GM18873 (cell line): ENCODE measurements at regions not wholly inside any gene's neighbourhood (a gene's known extent, or its start where the extent isn't known, plus 50 kb on each side); places are given as distances from the start of the nearest gene placed in this dataset.

Experiments
- ATAC-seq: cut with Tn5 transposase; IDR thresholded peaks from one replicate; pipeline ENCODE4 v1.9.1; 2021; ENCODE audit warnings: mild to moderate bottlenecking, moderate library complexity, moderate number of reproducible peaks; ENCODE audit not compliant: unreplicated experiment, low FRiP score

- ATAC-seq, result no peak
Measured at GRCh38 chr21:15506086-15506485, 223.7 kb upstream of the USP25 start.

GRCh38 chr21:15508554-15508953 is 221.2 kb upstream of the USP25 start:
- ATAC-seq, result no peak

GRCh38 chr21:15514073-15514946 is 215.5 kb upstream of the USP25 start:
- ATAC-seq, result peak; percentile 98

- no peak for ATAC-seq
Measured at GRCh38 chr21:15515908-15516307, 213.9 kb upstream of the USP25 start.

- no peak for ATAC-seq
Measured at GRCh38 chr21:15517394-15517793, 212.4 kb upstream of the USP25 start.

- no peak for ATAC-seq
Measured at GRCh38 chr21:15520811-15521643, 208.8 kb upstream of the USP25 start.

- no peak for ATAC-seq
Measured at GRCh38 chr21:15521644-15522001, 208.2 kb upstream of the USP25 start.

GRCh38 chr21:15522148-15522547 is 207.6 kb upstream of the USP25 start:
- no peak for ATAC-seq

- no peak for ATAC-seq
Measured at GRCh38 chr21:15524855-15525254, 204.9 kb upstream of the USP25 start.

GRCh38 chr21:15526798-15527197 is 203.0 kb upstream of the USP25 start:
- ATAC-seq, result no peak

GRCh38 chr21:15528346-15528745 is 201.4 kb upstream of the USP25 start:
- no peak for ATAC-seq

- no peak for ATAC-seq
Measured at GRCh38 chr21:15531986-15532385, 197.8 kb upstream of the USP25 start.

- no peak for ATAC-seq
Measured at GRCh38 chr21:15533618-15534017, 196.2 kb upstream of the USP25 start.

GRCh38 chr21:15534450-15534886 is 195.3 kb upstream of the USP25 start:
- ATAC-seq, result no peak

GRCh38 chr21:15539376-15539775 is 190.4 kb upstream of the USP25 start:
- ATAC-seq, result no peak

- ATAC-seq, result no peak
Measured at GRCh38 chr21:15543473-15543872, 186.3 kb upstream of the USP25 start.

GRCh38 chr21:15549671-15550070 is 180.1 kb upstream of the USP25 start:
- no peak for ATAC-seq

- no peak for ATAC-seq
Measured at GRCh38 chr21:15552914-15553494, 176.8 kb upstream of the USP25 start.

GRCh38 chr21:15557925-15558324 is 171.9 kb upstream of the USP25 start:
- ATAC-seq, result no peak

- ATAC-seq, result no peak
Measured at GRCh38 chr21:15558884-15559283, 170.9 kb upstream of the USP25 start.

- no peak for ATAC-seq
Measured at GRCh38 chr21:15559660-15560059, 170.1 kb upstream of the USP25 start.
